H1 (cell line): ENCODE measurements at regions not wholly inside any gene's neighbourhood (a gene's known extent, or its start where the extent isn't known, plus 50 kb on each side); places are given as distances from the start of the nearest gene placed in this dataset.

Source experiments
- CTCF ChIA-PET: fragments of 300-600 bp; sonication (Branson Sonifier 250); formaldehyde crosslinking; loops from one replicate; lab custom pipeline; 2021; ENCODE audit not compliant: partially characterized antibody; lab: Charles Lee
- POLR2A ChIA-PET: fragments of 300-600 bp; sonication (Branson Sonifier 250); formaldehyde crosslinking; loops from one replicate; lab custom pipeline; 2021; ENCODE audit warnings: inconsistent platforms; ENCODE audit not compliant: partially characterized antibody; lab: Charles Lee
- DNase-seq, 2 experiments: peaks; one replicate each; pipeline versions ENCODE4 v3.0.0 to v3.0.0-alpha.2; 2010 to 2022; ENCODE audit warnings: low spot score in 2 of 2, low read depth in 1 of 2, mixed read lengths in 1 of 2
- FAIRE-seq: peaks from 2 replicates; lab custom pipeline; 2011; peaks lifted over from hg19 to GRCh38; lab: Jason Lieb, UNC
- H2AFZ ChIP-seq: 2 replicates; pipeline ENCODE4 v1.8.1; 2012; ENCODE audit warnings: low read length, inconsistent platforms
- H2AK5ac ChIP-seq: 2 replicates; pipeline ENCODE4 v1.6.1; 2013; ENCODE audit warnings: low read depth, low read length
- H2BK120ac ChIP-seq: replicated peaks from 2 replicates; pipeline ENCODE3; 2013; ENCODE audit warnings: low read depth, low read length, inconsistent platforms
- H2BK12ac ChIP-seq: 2 replicates; pipeline ENCODE4 v1.6.1; 2013; ENCODE audit warnings: low read depth, low read length
- H2BK15ac ChIP-seq: 2 replicates; pipeline ENCODE4 v1.6.1; 2013; ENCODE audit warnings: low read length
- H2BK20ac ChIP-seq: 2 replicates; pipeline ENCODE4 v1.6.1; 2013; ENCODE audit warnings: low read length
- H2BK5ac ChIP-seq: 2 replicates; pipeline ENCODE4 v1.6.1; 2013; ENCODE audit warnings: low read depth, low read length
- H3K14ac ChIP-seq: 2 replicates; pipeline ENCODE4 v1.6.1; 2013; ENCODE audit warnings: inconsistent platforms; ENCODE audit not compliant: insufficient read length
- H3K18ac ChIP-seq: 2 replicates; pipeline ENCODE4 v1.6.1; 2013; ENCODE audit warnings: low read length; ENCODE audit errors: extremely low read depth
- H3K23ac ChIP-seq: 2 replicates; pipeline ENCODE4 v1.6.1; 2013; ENCODE audit warnings: inconsistent platforms; ENCODE audit not compliant: insufficient read length
- H3K23me2 ChIP-seq: 2 replicates; pipeline ENCODE4 v1.6.1; 2013; ENCODE audit warnings: low read depth, low read length
- H3K27ac ChIP-seq: 2 replicates; pipeline ENCODE4 v1.6.1; 2011; ENCODE audit warnings: low read depth, low read length, inconsistent platforms
- H3K27me3 ChIP-seq, 4 experiments: replicated peaks in 1 of 4; 1 replicate in 1 of 4; 2 replicates in 3 of 4; pipeline versions ENCODE4 v1.6.1 to v1.8.1; 2011 to 2013; ENCODE audit warnings: low read length in 3 of 4, mild to moderate bottlenecking in 3 of 4, inconsistent platforms in 2 of 4, mixed read lengths in 2 of 4, moderate library complexity in 1 of 4; ENCODE audit not compliant: control insufficient read depth in 3 of 4, insufficient read depth in 3 of 4; ENCODE audit errors: extremely low read depth in 1 of 4
- H3K36me3 ChIP-seq, 4 experiments: 2 replicates each; pipeline versions ENCODE4 v1.6.1 to v1.8.1; 2011 to 2013; ENCODE audit warnings: mild to moderate bottlenecking in 4 of 4, low read length in 3 of 4, moderate library complexity in 2 of 4, control low read depth in 1 of 4, inconsistent platforms in 1 of 4; ENCODE audit not compliant: insufficient read depth in 4 of 4, control insufficient read depth in 2 of 4
- H3K4ac ChIP-seq: replicated peaks from 2 replicates; pipeline ENCODE3; 2013; ENCODE audit warnings: low read length, low read depth, mixed read lengths, inconsistent platforms; ENCODE audit not compliant: insufficient read length
- H3K4me1 ChIP-seq, 4 experiments: replicated peaks in 1 of 4; 1 replicate in 1 of 4; 2 replicates in 3 of 4; pipeline versions ENCODE4 v1.6.1 to v1.8.1; 2011 to 2013; ENCODE audit warnings: low read length in 3 of 4, inconsistent platforms in 2 of 4, mixed read lengths in 1 of 4; ENCODE audit not compliant: insufficient read depth in 4 of 4, control insufficient read depth in 3 of 4
- H3K4me2 ChIP-seq, 2 experiments: 2 replicates each; pipeline versions ENCODE4 v1.6.1 to v1.8.1; 2011 to 2013; ENCODE audit warnings: low read depth in 2 of 2, low read length in 2 of 2, control low read depth in 1 of 2, inconsistent platforms in 1 of 2, mild to moderate bottlenecking in 1 of 2; ENCODE audit not compliant: insufficient read depth in 1 of 2
- H3K4me3 ChIP-seq, 4 experiments: fragments of 200-600, 300-600 bp in 1 of 4; sonication (generic), shearing (Covaris generic), sonication (Bioruptor Twin) in 1 of 4; 2 replicates each; pipeline versions ENCODE4 v1.5.1 to v1.8.1; 2011 to 2016; ENCODE audit warnings: low read length in 4 of 4, low read depth in 3 of 4, control low read depth in 2 of 4, inconsistent platforms in 2 of 4, mild to moderate bottlenecking in 2 of 4, mixed read lengths in 1 of 4, moderate library complexity in 1 of 4; ENCODE audit not compliant: insufficient read depth in 2 of 4; ENCODE audit errors: extremely low read depth in 1 of 4
- H3K56ac ChIP-seq: replicated peaks from 2 replicates; pipeline ENCODE3; 2013; ENCODE audit warnings: low read depth, mild to moderate bottlenecking, mixed read lengths, low read length, inconsistent platforms; ENCODE audit not compliant: insufficient read length
- H3K79me1 ChIP-seq: 2 replicates; pipeline ENCODE4 v1.6.1; 2013; ENCODE audit warnings: low read depth, low read length, control low read depth
- H3K79me2 ChIP-seq, 2 experiments: 2 replicates each; pipeline versions ENCODE4 v1.6.1 to v1.8.1; 2012 to 2013; ENCODE audit warnings: low read length in 2 of 2, mild to moderate bottlenecking in 2 of 2, inconsistent platforms in 1 of 2; ENCODE audit not compliant: insufficient read depth in 2 of 2, control insufficient read depth in 1 of 2
- H3K9ac ChIP-seq, 4 experiments: replicated peaks in 1 of 4; 1 replicate in 1 of 4; 2 replicates in 3 of 4; pipeline versions ENCODE4 v1.6.1 to v1.8.1; 2011 to 2013; ENCODE audit warnings: low read depth in 3 of 4, low read length in 3 of 4, control low read depth in 2 of 4, mild to moderate bottlenecking in 2 of 4, moderate library complexity in 2 of 4, inconsistent platforms in 1 of 4; ENCODE audit errors: extremely low read depth in 1 of 4
- H3K9me3 ChIP-seq, 2 experiments: 2 replicates each; pipeline versions ENCODE4 v1.6.1 to v1.8.1; 2012 to 2013; ENCODE audit warnings: mild to moderate bottlenecking in 2 of 2, moderate library complexity in 2 of 2, control low read depth in 1 of 2, inconsistent platforms in 1 of 2, low read depth in 1 of 2, low read length in 1 of 2, mixed read lengths in 1 of 2; ENCODE audit not compliant: insufficient read depth in 2 of 2
- H4K20me1 ChIP-seq, 2 experiments: replicated peaks in 1 of 2; 2 replicates each; pipeline versions ENCODE3 to v1.8.1; 2011 to 2013; ENCODE audit warnings: inconsistent platforms in 2 of 2, low read length in 2 of 2, mild to moderate bottlenecking in 1 of 2; ENCODE audit not compliant: insufficient read depth in 2 of 2, control insufficient read depth in 1 of 2
- H4K5ac ChIP-seq: 2 replicates; pipeline ENCODE4 v1.6.1; 2013; ENCODE audit warnings: low read length, low read depth, mixed read lengths, inconsistent platforms; ENCODE audit not compliant: insufficient read length
- H4K8ac ChIP-seq: 2 replicates; pipeline ENCODE4 v1.8.0; 2013; ENCODE audit warnings: mild to moderate bottlenecking, moderate library complexity, low read length, inconsistent platforms; ENCODE audit not compliant: insufficient read depth; ENCODE audit errors: extremely low read depth
- H4K91ac ChIP-seq: replicated peaks from 2 replicates; pipeline ENCODE3; 2013; ENCODE audit warnings: low read length, mixed read lengths, inconsistent platforms; ENCODE audit not compliant: insufficient read length
- SP4 ChIP-seq: IDR thresholded peaks from 2 replicates; pipeline ENCODE4 v1.6.1; 2012; ENCODE audit warnings: low read length, inconsistent platforms
- WGBS, 2 experiments: shearing (Covaris generic) in 1 of 2; methylation state at CpG; one replicate each; pipeline versions ENCODE4 v1.1.6 to v1.1.7; 2013 to 2015; ENCODE audit warnings: low lambda C conversion rate in 2 of 2, mixed read lengths in 2 of 2, inconsistent platforms in 1 of 2, low coverage in 1 of 2, missing lambda C conversion rate in 1 of 2; ENCODE audit not compliant: insufficient replicate concordance in 2 of 2, insufficient coverage in 1 of 2, insufficient read length in 1 of 2; ENCODE audit errors: extremely low coverage in 1 of 2, missing lambda C conversion rate in 1 of 2; 5-methylcytosine and 5-hydroxymethylcytosine counted together

- no peaks in the 10 kb centered on the region for H3K23me2 ChIP-seq
- H3K36me3 ChIP-seq = no peaks in the 10 kb centered on the region; a peak in 1 of 8 replicates
- H2BK20ac ChIP-seq = no peak overlapping the region
- no peak overlapping the region for H3K4ac ChIP-seq
- H2AK5ac ChIP-seq = no peak overlapping the region
- no peak for FAIRE-seq
- no peaks in the 10 kb centered on the region for H3K79me1 ChIP-seq
- H3K79me2 ChIP-seq = no peaks in the 10 kb centered on the region
- H4K91ac ChIP-seq = no peak overlapping the region
- no peaks in the 10 kb centered on the region for H3K27me3 ChIP-seq
- no peak overlapping the region for H2BK12ac ChIP-seq
- no peak overlapping the region for H2BK15ac ChIP-seq
- no peaks in the 10 kb centered on the region for H3K9me3 ChIP-seq
- no peak overlapping the region for H3K23ac ChIP-seq
- ChIA-PET POLR2A (no interaction called here), CTCF (interaction anchor here (0.6 kb wide), 1 partner anchor 86 kb away, joined by 3 read pairs; no protein-coding TSS in a partner anchor)
- H2BK5ac ChIP-seq = no peak overlapping the region
- DNase-seq = no peak
- H4K20me1 ChIP-seq = no peaks in the 10 kb centered on the region
- H3K4me1 ChIP-seq = no peaks in the 10 kb centered on the region
- H3K56ac ChIP-seq = no peak overlapping the region
- 91% methylated on average over 4 of the region's 4 CpGs; no CpG with 5 or more reads in 1 of the 2 experiments for whole genome bisulfite sequencing, 2 experiments
- H3K27ac ChIP-seq = no peak overlapping the region
- no peak overlapping the region for H4K5ac ChIP-seq
- H3K14ac ChIP-seq = no peak overlapping the region
- no peak overlapping the region for H2BK120ac ChIP-seq
- no peak overlapping the region for H4K8ac ChIP-seq
- H3K4me2 ChIP-seq = no peak overlapping the region
- H3K18ac ChIP-seq = no peak overlapping the region
- no peak overlapping the region for H3K4me3 ChIP-seq
- H2AFZ ChIP-seq = no peak overlapping the region
- H3K9ac ChIP-seq = no peak overlapping the region
- no peak for TF ChIP-seq SP4
Observed at GRCh38 chr10:10687751-10688150, 329.9 kb upstream of the CELF2 start.
